ENCODE measurements at regions not wholly inside any gene's neighbourhood (a gene's known extent, or its start where the extent isn't known, plus 50 kb on each side); places are given as distances from the start of the nearest gene placed in this dataset.

- H3K27ac ChIP-seq (ENCODE audit: control insufficient read depth, insufficient read depth, low read length), result no peak overlapping the region
- no peaks in the 10 kb centered on the region for H3K9me1 ChIP-seq (ENCODE audit: control insufficient read depth, extremely low read depth, insufficient read depth, low read length)
- no peak overlapping the region for H2AFZ ChIP-seq (ENCODE audit: control insufficient read depth, low read length)
- H4K20me1 ChIP-seq (ENCODE audit: control insufficient read depth, extremely low read depth, insufficient read depth, low read length), result no peaks in the 10 kb centered on the region
- dilution Hi-C loops (cut with MboI; ENCODE audit: extremely low pct_ligation_motif_present, low sequenced_read_pairs), result no loop called here
- H3K4me2 ChIP-seq (ENCODE audit: control insufficient read depth, extremely low read depth, insufficient read depth, low read depth, low read length), result no peak overlapping the region
- TF ChIP-seq CTCF (optimal IDR thresholded peaks at IDR 0.05 in 1 of 3, IDR thresholded peaks at IDR 0.05 in 1 of 3, conservative IDR thresholded peaks at IDR 0.05 in 1 of 3; ENCODE audit: extremely low read depth in 1 of 3, insufficient read depth in 2 of 3, low read length in 3 of 3) (no peak), EZH2 (IDR thresholded peaks at IDR 0.05; ENCODE audit: low read length) (no peak)
- no peaks in the 10 kb centered on the region for H3K36me3 ChIP-seq (ENCODE audit: control insufficient read depth in 2 of 2, extremely low read depth in 1 of 2, insufficient read depth in 2 of 2, low read length in 2 of 2)
- H3K9me3 ChIP-seq (ENCODE audit: control insufficient read depth, low read depth, low read length), result no peaks in the 10 kb centered on the region
- H3K4me1 ChIP-seq (ENCODE audit: control insufficient read depth, extremely low read depth, insufficient read depth, low read length), result no peaks in the 10 kb centered on the region
- H3K9ac ChIP-seq (ENCODE audit: control insufficient read depth, extremely low read depth, insufficient read depth, low read length), result no peak overlapping the region
- H3K79me2 ChIP-seq (ENCODE audit: control insufficient read depth, insufficient read depth, low read length), result no peaks in the 10 kb centered on the region
- DNase-seq (ENCODE audit: low read depth, low spot score) (no peak), FAIRE-seq (no peak)
- H3K4me3 ChIP-seq (ENCODE audit: control insufficient read depth in 2 of 3, extremely low read depth in 1 of 3, insufficient read depth in 2 of 3, low read depth in 1 of 3, low read length in 3 of 3), result no peak overlapping the region
- H3K27me3 ChIP-seq (ENCODE audit: control insufficient read depth, extremely low read depth, insufficient read depth, low read length), result no peaks in the 10 kb centered on the region
Observed at GRCh38 chr20:56166781-56167465, 81.6 kb upstream of the MC3R start.

- Histone ChIP-seq H3K9ac (ENCODE audit: control insufficient read depth, extremely low read depth, insufficient read depth, low read length) (no peak overlapping the region), H3K27ac (ENCODE audit: control insufficient read depth, insufficient read depth, low read length) (no peak overlapping the region), H3K9me1 (ENCODE audit: control insufficient read depth, extremely low read depth, insufficient read depth, low read length) (no peaks in the 10 kb centered on the region), H3K4me3 (ENCODE audit: control insufficient read depth in 2 of 3, extremely low read depth in 1 of 3, insufficient read depth in 2 of 3, low read depth in 1 of 3, low read length in 3 of 3) (no peak overlapping the region), H3K9me3 (ENCODE audit: control insufficient read depth, low read depth, low read length) (no peaks in the 10 kb centered on the region), H3K27me3 (ENCODE audit: control insufficient read depth, extremely low read depth, insufficient read depth, low read length) (no peaks in the 10 kb centered on the region), H3K4me1 (ENCODE audit: control insufficient read depth, extremely low read depth, insufficient read depth, low read length) (no peaks in the 10 kb centered on the region), H4K20me1 (ENCODE audit: control insufficient read depth, extremely low read depth, insufficient read depth, low read length) (no peaks in the 10 kb centered on the region), H3K36me3 (ENCODE audit: control insufficient read depth in 2 of 2, extremely low read depth in 1 of 2, insufficient read depth in 2 of 2, low read length in 2 of 2) (no peaks in the 10 kb centered on the region), H3K4me2 (ENCODE audit: control insufficient read depth, extremely low read depth, insufficient read depth, low read depth, low read length) (no peak overlapping the region), H2AFZ (ENCODE audit: control insufficient read depth, low read length) (no peak overlapping the region), H3K79me2 (ENCODE audit: control insufficient read depth, insufficient read depth, low read length) (no peaks in the 10 kb centered on the region)
- DNase-seq (ENCODE audit: low read depth, low spot score) (no peak), FAIRE-seq (no peak)
- no peak for TF ChIP-seq EZH2 (IDR thresholded peaks at IDR 0.05; ENCODE audit: low read length)
- TF ChIP-seq CTCF (optimal IDR thresholded peaks at IDR 0.05 in 1 of 3, IDR thresholded peaks at IDR 0.05 in 1 of 3, conservative IDR thresholded peaks at IDR 0.05 in 1 of 3; ENCODE audit: extremely low read depth in 1 of 3, insufficient read depth in 2 of 3, low read length in 3 of 3), result peak; percentile 37 to 66 (median 62)
- dilution Hi-C loops (cut with MboI; ENCODE audit: extremely low pct_ligation_motif_present, low sequenced_read_pairs), result no loop called here
Observed at GRCh38 chr20:56171087-56172012, 77.2 kb upstream of the MC3R start.
